Heart left ventricle (tissue), 13 donors: ENCODE measurements at regions not wholly inside any gene's neighbourhood (a gene's known extent, or its start where the extent isn't known, plus 50 kb on each side); places are given as distances from the start of the nearest gene placed in this dataset.

ENCODE experiments used
- CTCF ChIP-seq, 12 donors: fragments of 200-600 bp; sonication (generic) in 4 of 12; IDR thresholded peaks; one replicate each; pipeline versions ENCODE4 v1.5.0 to v1.8.0; 2018 to 2022; ENCODE audit warnings: antibody characterized with exemption in 12 of 12, mild to moderate bottlenecking in 5 of 12
- POLR2A ChIP-seq, 2 donors: fragments of 450-650 bp; IDR thresholded peaks; one replicate each; pipeline ENCODE4 v1.6.1; 2017; ENCODE audit warnings: antibody characterized with exemption in 2 of 2, mild to moderate bottlenecking in 2 of 2, moderate library complexity in 2 of 2
- donor health status: ischemic (EF 13 %, LVEDD 7.1; RV severe dilation, severe dysfunction).
- donor health status: DM: no; HTN: yes; CAD: no.
- donor health status: DM: no; HTN: no; CAD: no.
- donor health status: ischemic (EF 25% LVEDD 6.9; RV normal size, moderate dysfunction).
- donor health status: ischemic (EF 25% LVEDD 5.7; RV mildly dilated, moderate dysfunction).
- donor health status: ischemic (EF 35%, LVEDD 5.7; RV mildly dilated, moderate dysfunction).
- donor health status: nonischemic (EF 11% LVEDD 7.7; RV severe dilation, severe dysfunction).
- donor health status: DM: yes; HTN: yes; CAD: no.
- donor health status: PGD.
- donor health status: ischemic (EF 29% LVEDD 5.4; RV normal size, mild dysfunction).
- donor health status: nonischemic (EF 23%, LVEDD 6.1; RV moderate dilation, normal function).

- TF ChIP-seq CTCF (IDR thresholded peaks at IDR 0.05) (no peak), POLR2A (IDR thresholded peaks at IDR 0.05) (no peak)
These were observed 137.1 kb upstream of the FSTL4 start for GRCh38 chr5:133749331-133749985.
